ENCODE measurements at regions not wholly inside any gene's neighbourhood (a gene's known extent, or its start where the extent isn't known, plus 50 kb on each side); places are given as distances from the start of the nearest gene placed in this dataset.
A peak's percentile ranks its signal among the peaks of the same experiment; 100 is the strongest.

DNA sequence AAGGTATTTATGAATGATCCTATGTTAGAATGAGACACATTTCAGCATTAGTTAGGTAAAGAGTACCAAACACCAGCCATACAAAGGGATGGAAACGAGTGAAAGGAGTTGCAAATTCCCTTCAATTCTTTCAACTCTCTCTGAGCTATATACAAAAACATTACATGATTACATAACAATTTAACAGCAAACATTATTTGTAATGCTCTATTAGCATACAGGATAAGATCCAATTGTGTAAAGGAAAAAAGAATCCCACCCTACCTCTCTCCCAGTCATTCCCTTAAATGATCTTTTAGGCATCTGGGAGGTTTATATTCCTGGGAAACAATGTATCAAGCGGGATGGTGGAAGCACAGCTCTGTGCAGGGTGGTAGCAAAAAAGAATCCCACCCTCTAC, 117.9 kb downstream of the RHOU start:
- Histone ChIP-seq H3K27me3 (no peaks in the 10 kb centered on the region), H3K36me3 (no peaks in the 10 kb centered on the region), H3K9me3 (no peaks in the 10 kb centered on the region), H3K4me3 (no peak overlapping the region)
- no peak for DNase-seq

- Histone ChIP-seq H3K9me3 (no peaks in the 10 kb centered on the region), H3K27me3 (no peaks in the 10 kb centered on the region), H3K4me3 (no peak overlapping the region), H3K36me3 (no peaks in the 10 kb centered on the region)
- DNase-seq, result no peak
These were observed 118.4 kb downstream of the RHOU start for GRCh38 chr1:228853637-228854036.

- H3K36me3 ChIP-seq, result no peaks in the 10 kb centered on the region
- DNase-seq, result no peak
- no peak overlapping the region for H3K4me3 ChIP-seq
- H3K27me3 ChIP-seq, result no peaks in the 10 kb centered on the region
- H3K9me3 ChIP-seq, result no peaks in the 10 kb centered on the region
These were observed 119.6 kb downstream of the RHOU start for GRCh38 chr1:228854907-228855306.

GRCh38 chr1:228857611-228858010, 122.3 kb downstream of the RHOU start:
- no peak overlapping the region for H3K4me3 ChIP-seq
- H3K36me3 ChIP-seq, result no peaks in the 10 kb centered on the region
- H3K27me3 ChIP-seq, result no peaks in the 10 kb centered on the region
- no peaks in the 10 kb centered on the region for H3K9me3 ChIP-seq
- no peak for DNase-seq

DNA sequence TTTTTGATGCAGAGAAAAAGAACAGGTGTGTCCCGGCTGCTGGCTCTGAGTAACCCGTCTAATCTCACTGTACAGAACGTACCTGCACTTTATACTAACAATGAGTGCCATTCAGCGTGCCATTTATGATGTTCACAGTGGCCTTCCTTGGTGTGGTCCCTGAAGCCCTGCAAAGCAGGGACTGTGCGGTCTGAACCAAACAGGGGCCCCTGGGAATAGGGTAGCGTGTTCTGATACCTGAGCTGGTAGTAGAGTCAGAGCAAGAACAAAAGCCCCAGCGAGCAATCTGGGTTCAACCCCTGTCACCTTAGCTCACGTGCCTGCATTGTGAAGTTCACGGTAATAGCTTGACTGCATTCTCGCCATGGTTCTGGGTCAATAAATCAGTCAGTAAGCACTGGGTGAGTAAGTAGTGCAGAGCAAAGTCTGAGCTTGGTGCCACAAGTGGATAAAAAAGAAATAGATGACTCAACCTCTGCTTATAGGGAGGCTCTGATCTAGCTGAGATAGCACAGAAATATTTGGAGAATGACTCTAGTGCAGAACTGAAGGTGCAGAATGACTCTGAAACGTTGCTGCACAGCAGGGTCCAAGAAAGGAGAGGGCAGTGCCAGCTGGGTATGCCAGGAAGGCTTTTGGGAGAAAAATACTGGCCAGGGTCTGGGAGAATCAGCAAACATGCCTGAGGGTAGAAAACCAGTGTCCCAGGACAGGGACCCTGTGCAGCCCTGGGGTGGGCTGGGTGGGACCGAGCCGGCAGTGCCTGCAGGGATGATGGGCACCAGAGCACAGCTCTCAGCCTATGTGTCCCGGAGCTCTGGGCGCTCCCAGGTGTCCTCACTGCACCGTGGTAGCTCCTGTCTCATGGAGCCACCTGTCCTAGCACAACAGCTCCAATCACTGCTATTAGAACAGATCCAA, 125.9 kb downstream of the RHOU start:
- no peaks in the 10 kb centered on the region for H3K27me3 ChIP-seq

DNA sequence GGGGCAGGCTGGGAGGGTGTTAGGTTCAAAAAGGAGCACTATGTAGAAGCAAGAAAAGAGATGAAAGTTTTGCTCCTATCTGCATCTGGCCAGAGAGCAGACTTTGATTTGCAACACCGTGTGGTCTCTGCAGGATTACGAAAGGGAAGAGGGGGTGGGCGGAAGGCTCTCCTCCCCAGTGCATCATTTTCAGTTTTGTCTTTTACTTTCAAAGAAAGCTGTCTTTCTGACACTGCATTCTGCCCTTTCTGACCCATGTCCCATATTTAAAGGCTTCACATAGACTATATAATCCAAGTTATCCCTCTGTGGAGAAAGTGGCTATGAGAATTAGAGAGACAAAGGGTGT, 126.5 kb downstream of the RHOU start:
- DNase-seq, result no peak
- H3K27me3 ChIP-seq, result no peaks in the 10 kb centered on the region
- no peaks in the 10 kb centered on the region for H3K9me3 ChIP-seq
- H3K4me3 ChIP-seq, result no peak overlapping the region
- no peaks in the 10 kb centered on the region for H3K36me3 ChIP-seq

More for the DNA sequence above, 125.9 kb downstream of the RHOU start:
- H3K36me3 ChIP-seq, result no peaks in the 10 kb centered on the region
- H3K4me3 ChIP-seq, result no peak overlapping the region
- DNase-seq, result peak; percentile 90
- no peaks in the 10 kb centered on the region for H3K9me3 ChIP-seq

- no peaks in the 10 kb centered on the region for H3K27me3 ChIP-seq
- no peak for DNase-seq
- no peaks in the 10 kb centered on the region for H3K36me3 ChIP-seq
- no peaks in the 10 kb centered on the region for H3K9me3 ChIP-seq
- H3K4me3 ChIP-seq, result no peak overlapping the region
These were observed 127.5 kb downstream of the RHOU start for GRCh38 chr1:228862542-228863505.

- DNase-seq, result no peak
- Histone ChIP-seq H3K4me3 (no peak overlapping the region), H3K9me3 (no peaks in the 10 kb centered on the region), H3K27me3 (no peaks in the 10 kb centered on the region), H3K36me3 (no peaks in the 10 kb centered on the region)
These were observed 128.5 kb downstream of the RHOU start for GRCh38 chr1:228863776-228864175.

DNA sequence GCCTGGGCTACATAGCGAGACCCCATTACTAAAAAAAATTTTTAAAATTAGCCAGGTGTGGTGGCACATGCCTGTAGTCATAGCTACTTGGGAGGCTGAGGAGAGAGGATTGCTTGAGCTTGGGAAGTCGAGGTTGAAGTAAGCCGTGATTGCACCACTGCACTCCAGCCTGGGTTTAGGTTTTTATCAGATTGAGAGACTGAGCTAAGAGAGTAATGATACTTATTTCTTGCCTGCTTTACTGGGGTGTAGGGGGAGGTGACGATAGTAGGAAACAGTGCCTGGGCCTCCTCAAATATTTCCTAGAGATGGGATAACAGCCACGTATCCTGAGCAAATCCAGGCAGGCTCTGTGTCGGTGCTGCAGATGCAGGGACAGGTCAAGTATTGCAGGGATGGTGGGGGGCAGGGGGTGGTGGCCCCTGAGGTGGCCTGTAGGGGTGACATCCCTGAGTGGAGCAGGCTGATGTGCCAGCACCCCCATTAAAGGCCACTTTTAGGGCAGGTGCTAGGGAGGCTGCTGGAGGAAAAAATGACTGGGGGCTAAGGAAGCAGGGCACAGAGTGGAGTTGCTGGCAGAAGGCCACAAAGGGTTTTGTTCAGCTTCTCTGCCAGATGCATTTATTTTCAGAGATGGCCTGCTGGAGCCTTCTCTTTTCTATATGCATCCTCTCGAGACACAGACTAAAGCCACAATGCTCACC, 130.5 kb downstream of the RHOU start:
- Histone ChIP-seq H3K27me3 (no peaks in the 10 kb centered on the region), H3K4me3 (no peak overlapping the region), H3K9me3 (no peaks in the 10 kb centered on the region), H3K36me3 (no peaks in the 10 kb centered on the region)
- DNase-seq, result no peak

DNA sequence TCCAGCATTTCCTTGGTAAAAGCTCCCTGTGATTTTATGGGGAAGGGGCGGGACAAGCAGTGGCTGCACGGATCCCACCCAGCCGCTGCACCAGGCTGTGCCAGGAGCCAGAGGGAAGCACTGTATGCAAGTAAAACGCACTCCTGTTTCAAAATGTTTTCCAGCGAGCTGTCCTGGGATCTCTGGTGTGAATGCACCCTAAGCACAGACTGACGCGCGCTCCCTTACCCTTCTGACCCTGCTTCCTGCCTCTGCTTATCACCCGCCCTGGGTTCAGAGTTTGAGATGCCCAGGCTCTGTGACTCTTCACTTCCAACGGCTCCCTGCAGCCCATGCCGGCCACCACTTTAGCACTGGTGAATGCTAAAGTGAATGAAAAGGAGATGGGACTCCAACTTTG, 131.2 kb downstream of the RHOU start:
- no peaks in the 10 kb centered on the region for H3K27me3 ChIP-seq
- H3K9me3 ChIP-seq, result no peaks in the 10 kb centered on the region
- H3K4me3 ChIP-seq, result no peak overlapping the region

GRCh38 chr1:228867108-228867950, 132.1 kb downstream of the RHOU start:
- H3K27me3 ChIP-seq, result no peaks in the 10 kb centered on the region
- no peaks in the 10 kb centered on the region for H3K9me3 ChIP-seq
- no peak overlapping the region for H3K4me3 ChIP-seq
- no peak for DNase-seq
- H3K36me3 ChIP-seq, result no peaks in the 10 kb centered on the region

More for the DNA sequence above, 131.2 kb downstream of the RHOU start:
- H3K36me3 ChIP-seq, result no peaks in the 10 kb centered on the region
- no peak for DNase-seq

DNA sequence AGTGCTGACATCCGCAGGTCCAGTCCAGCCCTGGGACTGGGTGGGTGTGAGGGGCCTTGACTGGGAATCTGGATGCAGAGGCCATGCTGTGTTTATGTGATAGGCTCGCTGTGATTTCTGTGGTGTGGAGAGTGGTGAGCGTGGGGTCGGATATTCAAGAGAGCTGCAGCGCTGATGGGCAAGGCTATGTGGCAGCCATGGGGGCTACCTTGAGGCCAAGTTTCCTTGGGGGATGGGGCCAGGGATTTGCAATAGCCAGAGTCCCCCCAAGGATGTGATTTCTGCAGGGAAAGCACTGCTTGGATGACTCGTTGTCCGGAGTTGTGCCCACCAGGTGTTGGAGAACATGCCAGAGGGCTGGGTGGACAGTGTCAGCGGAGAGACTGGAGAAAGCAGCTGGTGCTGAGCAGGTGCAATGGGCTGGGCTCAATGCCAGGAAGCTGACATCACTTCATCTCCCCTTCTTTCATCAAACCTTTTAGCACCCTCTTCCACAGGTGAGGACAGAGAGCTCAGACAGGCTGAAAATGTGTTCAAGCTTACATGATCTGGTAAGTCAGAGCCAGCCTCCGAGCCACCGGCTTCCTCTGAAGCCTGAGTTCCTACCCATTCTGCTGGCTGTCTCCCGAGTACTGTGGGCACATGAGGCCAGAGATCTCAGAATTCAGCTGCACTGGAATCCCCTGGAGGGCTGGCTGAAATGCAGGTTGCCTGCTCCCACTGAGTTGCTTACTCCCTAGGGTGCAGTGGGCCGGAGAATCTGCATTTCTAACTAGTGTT, 132.9 kb downstream of the RHOU start:
- Histone ChIP-seq H3K9me3 (no peaks in the 10 kb centered on the region), H3K36me3 (no peaks in the 10 kb centered on the region), H3K4me3 (no peak overlapping the region), H3K27me3 (no peaks in the 10 kb centered on the region)
- DNase-seq, result no peak

DNA sequence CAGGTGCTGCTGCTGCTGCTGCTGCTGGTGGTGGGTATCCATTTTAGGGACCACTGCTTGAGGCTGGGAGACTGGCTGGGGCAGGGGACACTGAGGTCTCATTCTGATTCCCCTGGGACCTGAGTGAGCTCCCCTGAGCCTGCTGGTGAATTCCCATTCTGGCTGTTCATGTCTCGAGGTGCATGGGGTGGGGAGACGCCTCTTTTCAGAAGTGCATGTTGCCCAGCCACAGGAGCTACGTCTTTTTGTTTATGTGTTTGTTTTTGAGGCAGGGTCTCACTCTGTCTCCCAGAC, 133.4 kb downstream of the RHOU start:
- no peaks in the 10 kb centered on the region for H3K36me3 ChIP-seq
- no peak for DNase-seq
- H3K4me3 ChIP-seq, result no peak overlapping the region
- no peaks in the 10 kb centered on the region for H3K27me3 ChIP-seq
- H3K9me3 ChIP-seq, result no peaks in the 10 kb centered on the region

- H3K36me3 ChIP-seq, result no peaks in the 10 kb centered on the region
- H3K4me3 ChIP-seq, result no peak overlapping the region
- no peaks in the 10 kb centered on the region for H3K27me3 ChIP-seq
- no peak for DNase-seq
- no peaks in the 10 kb centered on the region for H3K9me3 ChIP-seq
These were observed 134.1 kb downstream of the RHOU start for GRCh38 chr1:228869312-228869824.

GRCh38 chr1:228870041-228870713, 134.9 kb downstream of the RHOU start:
- DNase-seq, result peak; percentile 76
- Histone ChIP-seq H3K36me3 (no peaks in the 10 kb centered on the region), H3K27me3 (no peaks in the 10 kb centered on the region), H3K9me3 (no peaks in the 10 kb centered on the region), H3K4me3 (no peak overlapping the region)
